ENCODE measurements at regions not wholly inside any gene's neighbourhood (a gene's known extent, or its start where the extent isn't known, plus 50 kb on each side); places are given as distances from the start of the nearest gene placed in this dataset.

GRCh38 chr13:22594041-22594440, 586.7 kb upstream of the SGCG start:
- TF ChIP-seq POLR2A (IDR thresholded peaks at IDR 0.05) (no peak), CTCF (IDR thresholded peaks at IDR 0.05) (no peak)
- peaks cover 0 to 4% (median 0%) of the 10 kb centered on the region in 12 donors for H3K4me1 ChIP-seq
- WGBS, 4 donors: 71 to 82% (median 77%) methylated on average over 10 of the region's 10 CpGs
- H3K9me3 ChIP-seq: no peaks in the 10 kb centered on the region
- ATAC-seq: no peak
- H3K36me3 ChIP-seq: no peaks in the 10 kb centered on the region
- intact Hi-C loops (cut with DNase I): no loop called here
- no peak for DNase-seq
- no peaks in the 10 kb centered on the region for H3K27me3 ChIP-seq
- no peak overlapping the region for H3K4me3 ChIP-seq
- no peak overlapping the region for H3K27ac ChIP-seq

GRCh38 chr13:22596171-22596863, 584.5 kb upstream of the SGCG start:
- DNase-seq (no peak), ATAC-seq (peak in 2 of 4 donors; percentile 48 to 69)
- intact Hi-C loops (cut with DNase I): no loop called here
- 40 to 48% (median 41%) methylated on average over 5 of the region's 5 CpGs for WGBS, 4 donors
- Histone ChIP-seq H3K9me3 (no peaks in the 10 kb centered on the region), H3K36me3 (no peaks in the 10 kb centered on the region), H3K4me3 (no peak overlapping the region), H3K27me3 (no peaks in the 10 kb centered on the region), H3K27ac (peak overlapping the region in 1 of 12 donors; percentile 7), H3K4me1 (peaks cover 0 to 4% (median 0%) of the 10 kb centered on the region in 12 donors)
- TF ChIP-seq CTCF (IDR thresholded peaks at IDR 0.05) (no peak), POLR2A (IDR thresholded peaks at IDR 0.05) (no peak)

GRCh38 chr13:22599156-22599555, 581.6 kb upstream of the SGCG start:
- Histone ChIP-seq H3K36me3 (no peaks in the 10 kb centered on the region), H3K27me3 (no peaks in the 10 kb centered on the region), H3K4me3 (no peak overlapping the region), H3K4me1 (peaks cover 0 to 4% (median 0%) of the 10 kb centered on the region in 12 donors), H3K27ac (no peak overlapping the region), H3K9me3 (peaks cover 0 to 3% (median 0%) of the 10 kb centered on the region in 12 donors)
- ATAC-seq (no peak), DNase-seq (no peak)
- intact Hi-C loops (cut with DNase I): no loop called here
- TF ChIP-seq CTCF (IDR thresholded peaks at IDR 0.05) (no peak), POLR2A (IDR thresholded peaks at IDR 0.05) (no peak)

- Histone ChIP-seq H3K36me3 (no peaks in the 10 kb centered on the region), H3K27me3 (no peaks in the 10 kb centered on the region), H3K4me1 (no peaks in the 10 kb centered on the region), H3K27ac (no peak overlapping the region), H3K9me3 (peaks cover 0 to 14% (median 5%) of the 10 kb centered on the region in 12 donors), H3K4me3 (no peak overlapping the region)
- no peak for TF ChIP-seq CTCF (IDR thresholded peaks at IDR 0.05)
- intact Hi-C loops (cut with DNase I): no loop called here
- 78 to 87% (median 82%) methylated on average over 3 of the region's 3 CpGs for WGBS, 4 donors
- DNase-seq: no peak
- ATAC-seq: no peak
Measured at GRCh38 chr13:22618002-22618401, 562.8 kb upstream of the SGCG start.
